ENCODE measurements at regions not wholly inside any gene's neighbourhood (a gene's known extent, or its start where the extent isn't known, plus 50 kb on each side); places are given as distances from the start of the nearest gene placed in this dataset.

DNA sequence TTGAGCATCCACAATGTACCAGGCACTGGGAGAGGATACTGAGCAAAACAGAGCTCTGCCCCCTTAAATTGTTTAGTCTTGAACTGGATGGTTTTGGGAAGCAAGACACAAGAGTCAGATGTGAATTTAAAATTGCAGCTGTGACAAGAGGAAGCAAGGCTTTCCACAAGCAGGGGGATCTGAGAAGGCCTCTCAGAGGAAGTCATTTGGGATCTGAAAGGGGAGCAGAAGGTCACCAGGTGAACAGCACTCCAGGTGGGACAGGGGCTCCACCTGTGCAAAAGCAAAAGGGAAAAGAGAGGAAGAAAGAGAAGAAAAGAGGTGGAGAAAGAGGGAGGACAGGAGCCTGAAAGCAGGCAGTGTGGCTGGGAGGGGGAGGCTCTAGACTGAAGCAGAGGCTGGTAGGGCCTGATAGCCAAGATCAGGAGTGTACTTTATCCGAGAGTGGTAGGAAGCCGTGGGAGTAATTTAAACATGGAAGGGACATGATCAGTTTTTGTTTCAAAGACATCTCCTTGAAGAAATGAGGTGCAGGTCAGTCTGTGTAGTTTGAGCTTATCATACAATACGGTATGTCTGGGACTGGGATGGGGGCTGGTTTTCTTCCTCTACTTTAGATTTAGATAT, 76.1 kb upstream of the DUSP5 start:
- in situ Hi-C loops (cut with HindIII; ENCODE audit: low pct_unique_long_range_greater_than_20kb, low sequenced_read_pairs), result no loop called here
- DNase-seq (ENCODE audit: low read depth, low spot score), result no peak

DNA sequence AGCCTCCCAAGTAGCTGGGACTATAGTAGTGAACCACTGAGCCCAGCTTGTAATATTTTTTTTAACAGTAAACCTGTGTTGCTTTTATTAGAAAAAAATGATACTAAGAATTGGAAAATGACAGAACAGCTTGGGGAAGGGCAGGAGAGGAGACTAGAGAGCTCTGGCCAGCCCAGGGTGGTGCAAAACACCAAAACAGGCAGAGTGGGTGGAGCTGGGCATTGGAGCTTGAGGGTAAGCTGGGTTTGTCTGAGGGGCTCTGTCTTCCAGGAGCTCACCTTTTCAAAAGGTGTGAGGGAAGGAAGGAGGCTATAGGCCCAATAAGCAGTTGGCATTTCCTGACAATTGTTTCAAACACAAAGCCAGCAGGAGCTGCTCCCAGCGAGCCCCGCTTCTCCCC, 75.2 kb upstream of the DUSP5 start:
- no peak for DNase-seq (ENCODE audit: low read depth, low spot score)

DNA sequence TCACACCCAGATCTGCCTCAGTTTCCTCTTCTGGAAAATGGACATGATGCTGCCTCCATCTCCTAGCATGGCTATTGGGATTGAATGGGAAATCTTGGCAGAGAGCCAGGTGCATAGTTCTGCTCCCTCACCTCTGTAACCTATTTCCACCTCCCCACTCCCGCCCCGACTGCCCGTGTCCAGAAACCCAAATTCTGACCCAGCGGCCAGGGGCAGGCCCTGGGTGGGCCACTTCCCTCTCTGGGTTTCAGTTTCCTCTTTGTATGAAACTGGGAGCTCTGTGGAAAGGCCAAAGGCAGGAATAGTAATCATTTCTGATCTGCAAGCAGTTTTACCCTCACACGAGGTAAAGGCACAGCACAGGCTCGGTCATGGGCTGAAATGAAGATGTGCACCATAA, 74.1 kb upstream of the DUSP5 start:
- in situ Hi-C loops (cut with HindIII; ENCODE audit: low pct_unique_long_range_greater_than_20kb, low sequenced_read_pairs), result no loop called here
- no peak for DNase-seq (ENCODE audit: low read depth, low spot score)

More for the DNA sequence above, 75.2 kb upstream of the DUSP5 start:
- in situ Hi-C loops (cut with HindIII; ENCODE audit: low pct_unique_long_range_greater_than_20kb, low sequenced_read_pairs), result no loop called here

GRCh38 chr10:110425684-110426293, 71.9 kb upstream of the DUSP5 start:
- in situ Hi-C loops (cut with HindIII; ENCODE audit: low pct_unique_long_range_greater_than_20kb, low sequenced_read_pairs), result no loop called here
- DNase-seq (ENCODE audit: low read depth, low spot score), result no peak

- no peak for DNase-seq (ENCODE audit: low read depth, low spot score)
- in situ Hi-C loops (cut with HindIII; ENCODE audit: low pct_unique_long_range_greater_than_20kb, low sequenced_read_pairs), result no loop called here
These were observed 71.2 kb upstream of the DUSP5 start for GRCh38 chr10:110426294-110427181.

DNA sequence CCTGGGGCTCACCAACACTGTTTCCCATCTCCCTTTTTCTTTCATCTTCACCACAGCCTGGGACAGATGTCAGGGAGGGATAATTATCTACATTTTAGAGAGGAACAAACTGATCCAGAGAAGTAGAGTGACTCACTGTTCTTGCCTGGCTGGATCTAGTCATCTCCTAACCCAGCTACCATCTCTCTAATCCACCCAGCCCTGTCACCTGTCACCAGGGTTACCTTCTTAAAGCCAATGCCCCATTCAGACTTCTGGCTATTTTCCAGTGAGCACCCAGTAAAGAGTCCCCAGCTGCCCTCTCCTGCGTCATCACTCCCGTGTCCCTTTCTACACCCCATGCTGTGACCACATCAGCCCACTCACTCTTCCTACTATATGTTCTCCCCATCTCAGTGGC, 68.4 kb upstream of the DUSP5 start:
- in situ Hi-C loops (cut with HindIII; ENCODE audit: low pct_unique_long_range_greater_than_20kb, low sequenced_read_pairs), result no loop called here
- DNase-seq (ENCODE audit: low read depth, low spot score), result no peak

GRCh38 chr10:110430340-110431273, 67.1 kb upstream of the DUSP5 start:
- no peak for DNase-seq (ENCODE audit: low read depth, low spot score)
- in situ Hi-C loops (cut with HindIII; ENCODE audit: low pct_unique_long_range_greater_than_20kb, low sequenced_read_pairs), result no loop called here

GRCh38 chr10:110431659-110432058, 66.0 kb upstream of the DUSP5 start:
- in situ Hi-C loops (cut with HindIII; ENCODE audit: low pct_unique_long_range_greater_than_20kb, low sequenced_read_pairs), result no loop called here
- no peak for DNase-seq (ENCODE audit: low read depth, low spot score)

- no peak for DNase-seq (ENCODE audit: low read depth, low spot score)
- in situ Hi-C loops (cut with HindIII; ENCODE audit: low pct_unique_long_range_greater_than_20kb, low sequenced_read_pairs), result no loop called here
These were observed 65.6 kb upstream of the DUSP5 start for GRCh38 chr10:110432084-110432483.

GRCh38 chr10:110432814-110433565, 64.7 kb upstream of the DUSP5 start:
- in situ Hi-C loops (cut with HindIII; ENCODE audit: low pct_unique_long_range_greater_than_20kb, low sequenced_read_pairs), result no loop called here
- no peak for DNase-seq (ENCODE audit: low read depth, low spot score)

DNA sequence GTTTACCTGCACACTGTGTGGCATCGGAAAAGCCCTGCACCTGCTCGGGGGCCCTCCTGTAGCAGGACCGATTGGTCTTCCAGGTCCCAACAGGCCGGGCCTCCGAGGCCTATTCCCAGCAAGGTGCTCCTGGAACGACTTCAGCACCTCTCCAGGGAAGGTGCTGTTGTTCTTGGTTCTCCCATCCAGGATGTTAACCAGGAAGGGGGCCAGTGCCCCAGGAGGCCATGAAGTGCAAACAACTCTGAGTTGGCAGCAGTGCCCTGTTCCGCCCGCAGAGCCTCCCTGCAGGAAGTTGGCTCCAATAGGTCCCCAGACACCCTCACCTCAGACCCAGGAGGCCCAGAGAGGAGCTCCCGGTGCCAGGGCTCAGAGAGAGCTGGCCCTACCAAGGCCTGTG, 64.0 kb upstream of the DUSP5 start:
- in situ Hi-C loops (cut with HindIII; ENCODE audit: low pct_unique_long_range_greater_than_20kb, low sequenced_read_pairs), result no loop called here
- no peak for DNase-seq (ENCODE audit: low read depth, low spot score)

DNA sequence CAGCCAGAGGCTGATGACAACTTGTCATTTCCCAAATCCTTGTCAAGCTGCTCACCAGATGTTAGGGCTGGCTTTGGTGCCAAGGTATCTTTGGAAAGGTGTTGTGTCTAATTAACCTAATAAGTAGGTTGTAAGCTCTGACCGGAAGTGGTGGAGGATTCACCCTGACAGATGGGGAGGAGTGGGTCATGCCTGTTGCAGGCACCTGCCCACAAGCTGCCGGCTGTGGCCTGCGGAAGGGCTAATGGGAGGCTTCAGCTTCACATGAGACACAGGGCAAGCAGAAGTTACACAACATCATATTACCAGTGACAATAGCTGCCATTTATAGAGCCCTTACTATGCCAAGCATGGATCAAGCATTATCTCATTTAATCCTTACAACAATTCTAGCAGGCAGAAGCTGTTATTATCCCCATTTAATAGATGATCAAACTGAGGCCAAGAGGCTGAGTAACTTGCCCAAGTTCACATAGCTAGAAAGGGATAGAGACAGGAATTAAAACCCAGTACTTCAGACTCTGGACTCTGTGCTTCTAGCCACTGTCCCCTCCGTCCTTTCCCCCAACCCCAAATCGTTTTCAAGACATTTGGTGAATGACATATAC, 63.1 kb upstream of the DUSP5 start:
- in situ Hi-C loops (cut with HindIII; ENCODE audit: low pct_unique_long_range_greater_than_20kb, low sequenced_read_pairs), result no loop called here

DNA sequence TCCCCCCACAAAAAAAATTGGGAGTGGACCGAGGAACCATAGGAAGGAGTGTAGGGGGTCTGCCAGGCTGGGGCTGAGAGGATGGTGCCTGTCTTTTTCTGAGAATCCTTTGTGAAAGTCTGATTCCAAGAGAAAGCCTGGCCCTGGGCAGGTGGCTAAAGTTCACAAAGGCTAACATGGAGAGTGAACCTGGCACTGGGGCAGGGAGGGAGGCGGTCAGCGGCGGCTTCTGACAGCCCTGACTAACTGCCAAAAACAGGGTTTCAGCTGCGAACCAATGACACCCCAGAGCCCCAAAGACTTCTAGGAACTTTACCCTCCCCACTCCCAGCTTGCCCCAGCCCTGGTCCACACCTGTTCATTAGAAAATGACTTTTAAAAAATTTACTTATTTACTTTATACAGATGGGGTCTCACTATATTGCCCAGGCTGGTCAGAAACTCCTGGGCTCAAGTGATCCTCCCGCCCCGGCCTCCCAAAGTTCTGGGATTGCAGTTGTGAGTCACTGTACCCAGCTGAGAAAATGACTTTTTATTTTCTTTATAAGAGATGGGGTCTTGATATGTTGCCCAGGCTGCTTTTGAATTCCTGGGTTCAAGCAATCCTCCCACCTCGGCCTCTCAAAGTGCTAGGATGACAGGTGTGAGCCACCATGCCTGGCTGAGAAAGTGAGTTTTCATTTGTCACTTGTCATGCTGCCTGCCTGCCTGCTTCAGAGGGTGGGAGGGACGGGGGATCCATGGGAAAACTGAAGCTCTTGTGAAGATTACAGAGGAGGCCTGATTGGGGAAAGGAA, 61.0 kb upstream of the DUSP5 start:
- in situ Hi-C loops (cut with HindIII; ENCODE audit: low pct_unique_long_range_greater_than_20kb, low sequenced_read_pairs), result no loop called here

More for the DNA sequence above, 63.1 kb upstream of the DUSP5 start:
- DNase-seq (ENCODE audit: low read depth, low spot score), result no peak

DNA sequence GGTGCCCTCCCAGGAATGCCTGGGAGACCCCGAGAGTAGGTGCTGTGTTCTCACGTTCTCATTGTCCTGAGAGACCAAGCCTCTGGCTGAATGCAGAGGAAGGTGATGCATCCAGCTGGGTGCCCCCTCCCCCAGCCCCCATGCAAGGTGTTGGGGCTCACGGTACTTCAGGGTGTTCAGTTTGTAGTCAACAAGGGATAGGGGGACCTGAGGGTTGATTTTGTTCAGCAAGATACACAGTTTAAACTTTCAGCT, 60.4 kb upstream of the DUSP5 start:
- in situ Hi-C loops (cut with HindIII; ENCODE audit: low pct_unique_long_range_greater_than_20kb, low sequenced_read_pairs), result no loop called here
- DNase-seq (ENCODE audit: low read depth, low spot score), result no peak

More for the DNA sequence above, 61.0 kb upstream of the DUSP5 start:
- no peak for DNase-seq (ENCODE audit: low read depth, low spot score)

DNA sequence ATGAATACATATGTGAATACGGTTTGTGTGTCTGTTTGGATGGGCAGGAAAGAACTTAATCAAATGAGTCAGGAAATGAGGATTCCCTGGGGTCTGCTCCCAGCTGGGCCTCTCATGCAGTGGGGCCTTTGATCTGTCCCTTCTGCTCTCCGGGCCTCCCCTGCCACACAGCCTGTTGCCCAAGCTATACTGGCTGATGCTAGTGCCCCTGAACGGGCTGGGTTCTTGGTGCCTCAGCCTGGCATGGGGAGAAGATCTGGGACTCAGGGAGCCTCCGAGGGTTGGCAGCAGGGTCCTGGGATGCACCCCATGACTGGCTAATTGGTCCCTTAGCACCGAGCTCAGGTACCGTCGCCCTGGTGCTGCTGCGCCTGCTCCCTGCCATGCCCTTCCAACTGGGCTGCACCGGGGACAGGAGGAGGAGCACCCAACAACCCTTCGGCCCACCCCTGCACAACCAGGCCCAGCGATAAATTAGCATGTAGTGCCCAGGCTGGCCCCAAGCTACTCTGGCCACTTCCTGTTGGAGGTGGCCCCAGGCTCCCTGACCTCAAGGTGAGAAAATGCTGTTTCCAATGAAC, 59.9 kb upstream of the DUSP5 start:
- no peak for DNase-seq (ENCODE audit: low read depth, low spot score)
- in situ Hi-C loops (cut with HindIII; ENCODE audit: low pct_unique_long_range_greater_than_20kb, low sequenced_read_pairs), result no loop called here

DNA sequence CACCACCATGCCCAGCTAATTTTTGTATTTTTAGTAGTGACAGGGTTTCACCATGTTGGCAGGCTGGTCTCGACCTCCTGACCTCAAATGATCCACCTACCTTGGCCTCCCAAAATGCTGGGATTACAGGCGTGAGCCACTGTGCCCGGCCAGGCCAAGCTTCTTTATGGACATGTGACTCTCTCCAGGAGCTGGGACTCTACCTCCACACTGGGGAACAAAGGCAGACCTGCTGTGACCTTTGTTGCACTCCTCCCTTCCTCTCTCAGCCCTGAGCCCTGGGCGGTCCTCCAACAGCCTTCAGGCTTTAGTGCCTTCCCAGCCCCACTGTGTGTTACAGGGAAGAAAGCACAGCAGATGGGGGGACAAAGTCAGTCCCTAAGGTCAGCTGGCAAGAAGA, 55.0 kb upstream of the DUSP5 start:
- DNase-seq (ENCODE audit: low read depth, low spot score), result no peak
- in situ Hi-C loops (cut with HindIII; ENCODE audit: low pct_unique_long_range_greater_than_20kb, low sequenced_read_pairs), result no loop called here
